ENCODE measurements at regions not wholly inside any gene's neighbourhood (a gene's known extent, or its start where the extent isn't known, plus 50 kb on each side); places are given as distances from the start of the nearest gene placed in this dataset.

GRCh38 chr12:46067094-46067493 lies 76.7 kb upstream of the SCAF11 start:
- no peak for TF ChIP-seq MXI1 (IDR thresholded peaks at IDR 0.05; ENCODE audit: borderline replicate concordance, low read depth, low read length)
- no peak for TF ChIP-seq RFX5 (IDR thresholded peaks at IDR 0.05; ENCODE audit: low read depth, low read length)
- no peak for TF ChIP-seq POLR2A (IDR thresholded peaks at IDR 0.05; ENCODE audit: low read depth, low read length)
- TF ChIP-seq MAFK (IDR thresholded peaks at IDR 0.05; ENCODE audit: low read depth, low read length): no peak
- TF ChIP-seq, protein P1, sequence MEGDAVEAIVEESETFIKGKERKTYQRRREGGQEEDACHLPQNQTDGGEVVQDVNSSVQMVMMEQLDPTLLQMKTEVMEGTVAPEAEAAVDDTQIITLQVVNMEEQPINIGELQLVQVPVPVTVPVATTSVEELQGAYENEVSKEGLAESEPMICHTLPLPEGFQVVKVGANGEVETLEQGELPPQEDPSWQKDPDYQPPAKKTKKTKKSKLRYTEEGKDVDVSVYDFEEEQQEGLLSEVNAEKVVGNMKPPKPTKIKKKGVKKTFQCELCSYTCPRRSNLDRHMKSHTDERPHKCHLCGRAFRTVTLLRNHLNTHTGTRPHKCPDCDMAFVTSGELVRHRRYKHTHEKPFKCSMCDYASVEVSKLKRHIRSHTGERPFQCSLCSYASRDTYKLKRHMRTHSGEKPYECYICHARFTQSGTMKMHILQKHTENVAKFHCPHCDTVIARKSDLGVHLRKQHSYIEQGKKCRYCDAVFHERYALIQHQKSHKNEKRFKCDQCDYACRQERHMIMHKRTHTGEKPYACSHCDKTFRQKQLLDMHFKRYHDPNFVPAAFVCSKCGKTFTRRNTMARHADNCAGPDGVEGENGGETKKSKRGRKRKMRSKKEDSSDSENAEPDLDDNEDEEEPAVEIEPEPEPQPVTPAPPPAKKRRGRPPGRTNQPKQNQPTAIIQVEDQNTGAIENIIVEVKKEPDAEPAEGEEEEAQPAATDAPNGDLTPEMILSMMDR (conservative IDR thresholded peaks at IDR 0.05; ENCODE audit: low read depth, low read length): no peak
- no peak for TF ChIP-seq CEBPB (IDR thresholded peaks at IDR 0.05; ENCODE audit: low read depth, low read length)
- TF ChIP-seq RCOR1 (IDR thresholded peaks at IDR 0.05; ENCODE audit: insufficient replicate concordance, low read length): no peak
